ENCODE measurements at regions not wholly inside any gene's neighbourhood (a gene's known extent, or its start where the extent isn't known, plus 50 kb on each side); places are given as distances from the start of the nearest gene placed in this dataset.

- TF ChIP-seq CTCF (IDR thresholded peaks at IDR 0.05 in 8 of 11, conservative IDR thresholded peaks at IDR 0.05 in 3 of 11) (no peak), POLR2A (IDR thresholded peaks at IDR 0.05) (no peak)
Measured at GRCh38 chr15:38670128-38671005, 105.8 kb upstream of the RASGRP1 start.

Data from spleen (tissue), 7 donors.